GM12892 (cell line): ENCODE measurements at regions not wholly inside any gene's neighbourhood (a gene's known extent, or its start where the extent isn't known, plus 50 kb on each side); places are given as distances from the start of the nearest gene placed in this dataset.

Source experiments
- DNase-seq: peaks from one replicate; pipeline ENCODE4 v3.0.0; 2011; ENCODE audit not compliant: insufficient read length
- FAIRE-seq: peaks from 2 replicates; lab custom pipeline; 2011; peaks lifted over from hg19 to GRCh38; lab: Jason Lieb, UNC
- POLR2A ChIP-seq: IDR thresholded peaks from 2 replicates; pipeline ENCODE4 v1.6.1; 2011; ENCODE audit warnings: low read depth, low read length, control low read depth
- POLR2AphosphoS5 ChIP-seq: IDR thresholded peaks from 2 replicates; pipeline ENCODE4 v1.6.1; 2011; ENCODE audit warnings: low read depth, low read length, control low read depth
- TAF1 ChIP-seq: IDR thresholded peaks from 2 replicates; pipeline ENCODE4 v1.6.1; 2011; ENCODE audit warnings: low read depth, mild to moderate bottlenecking, control low read depth, low read length, borderline replicate concordance

GRCh38 chr20:52025938-52026337 is 165.6 kb downstream of the ZFP64 start:
- DNase-seq (no peak), FAIRE-seq (no peak)
- TF ChIP-seq TAF1 (no peak), POLR2AphosphoS5 (no peak)

GRCh38 chr20:52019313-52019712 is 172.3 kb downstream of the ZFP64 start:
- TF ChIP-seq TAF1 (no peak), POLR2A (no peak), POLR2AphosphoS5 (no peak)
- no peak for FAIRE-seq
- no peak for DNase-seq

- DNase-seq: no peak
- no peak for FAIRE-seq
- no peak for TF ChIP-seq POLR2A
- no peak for TF ChIP-seq TAF1
- TF ChIP-seq POLR2AphosphoS5: no peak
Observed at GRCh38 chr20:52017669-52018317, 173.8 kb downstream of the ZFP64 start.

- DNase-seq (no peak), FAIRE-seq (no peak)
- TF ChIP-seq POLR2AphosphoS5 (no peak), TAF1 (no peak), POLR2A (no peak)
Observed at GRCh38 chr20:52016022-52016421, 175.6 kb downstream of the ZFP64 start.

- no peak for DNase-seq
- no peak for TF ChIP-seq POLR2A
- TF ChIP-seq POLR2AphosphoS5: no peak
- TF ChIP-seq TAF1: no peak
- FAIRE-seq: no peak
Observed at GRCh38 chr20:52015155-52015554, 176.4 kb downstream of the ZFP64 start.

GRCh38 chr20:52012079-52012478 is 179.5 kb downstream of the ZFP64 start:
- no peak for TF ChIP-seq POLR2AphosphoS5
- no peak for FAIRE-seq
- no peak for DNase-seq

- FAIRE-seq: no peak
Observed at GRCh38 chr20:52011093-52011492, 180.5 kb downstream of the ZFP64 start.

GRCh38 chr20:52010541-52010940 is 181.0 kb downstream of the ZFP64 start:
- FAIRE-seq (no peak), DNase-seq (no peak)
- TF ChIP-seq TAF1 (no peak), POLR2A (no peak), POLR2AphosphoS5 (no peak)

More at GRCh38 chr20:52011093-52011492, 180.5 kb downstream of the ZFP64 start:
- no peak for DNase-seq
- TF ChIP-seq TAF1: no peak
- TF ChIP-seq POLR2AphosphoS5: no peak
- no peak for TF ChIP-seq POLR2A

- no peak for FAIRE-seq
- TF ChIP-seq TAF1: no peak
- no peak for DNase-seq
Observed at GRCh38 chr20:52008874-52009273, 182.7 kb downstream of the ZFP64 start.

- DNase-seq: no peak
- no peak for FAIRE-seq
Observed at GRCh38 chr20:52004715-52005114, 186.9 kb downstream of the ZFP64 start.

GRCh38 chr20:52004018-52004417 is 187.6 kb downstream of the ZFP64 start:
- DNase-seq (no peak), FAIRE-seq (no peak)
- TF ChIP-seq POLR2A: no peak
- TF ChIP-seq POLR2AphosphoS5: no peak
- no peak for TF ChIP-seq TAF1

More at GRCh38 chr20:52004715-52005114, 186.9 kb downstream of the ZFP64 start:
- TF ChIP-seq POLR2AphosphoS5 (no peak), TAF1 (no peak), POLR2A (no peak)

- FAIRE-seq (no peak), DNase-seq (no peak)
- TF ChIP-seq POLR2A (no peak), TAF1 (no peak), POLR2AphosphoS5 (no peak)
Observed at GRCh38 chr20:52003415-52003814, 188.2 kb downstream of the ZFP64 start.
